Neural progenitor cell (in vitro differentiated cells): ENCODE measurements at regions not wholly inside any gene's neighbourhood (a gene's known extent, or its start where the extent isn't known, plus 50 kb on each side); places are given as distances from the start of the nearest gene placed in this dataset.
A peak's percentile ranks its signal among the peaks of the same experiment; 100 is the strongest.

Source experiments
- DNase-seq: peaks from one replicate; pipeline ENCODE4 v3.0.0-alpha.2; 2016; ENCODE audit warnings: low spot score
- H2AFZ ChIP-seq: fragments of 200-600 bp; sonication (generic); replicated peaks from 2 replicates; pipeline ENCODE4 v1.6.1; 2016; ENCODE audit warnings: antibody characterized with exemption
- H3F3A ChIP-seq: fragments of 200-600 bp; sonication (generic); 2 replicates; pipeline ENCODE4 v1.6.1; 2016; ENCODE audit warnings: antibody characterized with exemption, low read depth
- H3K27ac ChIP-seq: fragments of 200-600 bp; sonication (generic); 2 replicates; pipeline ENCODE4 v1.5.1; 2016; ENCODE audit warnings: mild to moderate bottlenecking
- H3K27me3 ChIP-seq: fragments of 200-600 bp; sonication (generic); 2 replicates; pipeline ENCODE4 v1.6.1; 2016; ENCODE audit warnings: mild to moderate bottlenecking, moderate library complexity
- H3K36me3 ChIP-seq: fragments of 200-600 bp; sonication (generic); 2 replicates; pipeline ENCODE4 v1.5.1; 2016
- H3K4me1 ChIP-seq: fragments of 200-600 bp; sonication (generic); 2 replicates; pipeline ENCODE4 v1.6.1; 2016; ENCODE audit warnings: mixed run types
- H3K4me2 ChIP-seq: fragments of 200-600 bp; sonication (generic); 2 replicates; pipeline ENCODE4 v1.6.1; 2016
- H3K4me3 ChIP-seq: fragments of 200-600 bp; sonication (generic); 2 replicates; pipeline ENCODE4 v1.5.1; 2016
- H3K79me2 ChIP-seq: fragments of 200-600 bp; sonication (generic); 2 replicates; pipeline ENCODE4 v1.6.1; 2016; ENCODE audit warnings: low read depth
- H3K9ac ChIP-seq: fragments of 200-600 bp; sonication (generic); 2 replicates; pipeline ENCODE4 v1.6.1; 2016
- H3K9me3 ChIP-seq: fragments of 200-600 bp; sonication (generic); 2 replicates; pipeline ENCODE4 v1.5.1; 2016; ENCODE audit warnings: low read depth
- H4K20me1 ChIP-seq: fragments of 200-600 bp; sonication (generic); 2 replicates; pipeline ENCODE4 v1.6.1; 2016; ENCODE audit warnings: low read depth
- H3K27ac Mint-ChIP-seq: 3 replicates; pipeline ENCODE4 v1.8.0; 2021; ENCODE audit warnings: mixed read lengths
- H3K27me3 Mint-ChIP-seq: 2 replicates; pipeline ENCODE4 v1.8.0; 2022; ENCODE audit warnings: low read depth, mild to moderate bottlenecking, inconsistent platforms, moderate library complexity, mixed read lengths; ENCODE audit not compliant: insufficient read depth
- H3K36me3 Mint-ChIP-seq: 3 replicates; pipeline ENCODE4 v1.8.0; 2021; ENCODE audit warnings: mixed read lengths
- H3K4me1 Mint-ChIP-seq: 3 replicates; pipeline ENCODE4 v1.8.0; 2021; ENCODE audit warnings: mixed read lengths
- H3K4me3 Mint-ChIP-seq: 3 replicates; pipeline ENCODE4 v1.8.0; 2021; ENCODE audit warnings: mild to moderate bottlenecking, moderate library complexity, mixed read lengths
- H3K9me3 Mint-ChIP-seq: 3 replicates; pipeline ENCODE4 v1.8.0; 2020; ENCODE audit warnings: mixed read lengths
- EZH2 ChIP-seq: fragments of 200-600 bp; sonication (generic); IDR thresholded peaks from 2 replicates; pipeline ENCODE4 v1.6.1; 2017; ENCODE audit warnings: antibody characterized with exemption, mild to moderate bottlenecking, moderate library complexity
- EZH2phosphoT487 ChIP-seq: fragments of 200-600 bp; sonication (generic); IDR thresholded peaks from 2 replicates; pipeline ENCODE4 v1.6.1; 2017; ENCODE audit warnings: antibody characterized with exemption
- TF ChIP-seq, protein P1 (sequence below): fragments of 200-600 bp; sonication (generic); IDR thresholded peaks from 2 replicates; pipeline ENCODE4 v1.5.1; 2017; ENCODE audit warnings: antibody characterized with exemption, mild to moderate bottlenecking

DNA sequence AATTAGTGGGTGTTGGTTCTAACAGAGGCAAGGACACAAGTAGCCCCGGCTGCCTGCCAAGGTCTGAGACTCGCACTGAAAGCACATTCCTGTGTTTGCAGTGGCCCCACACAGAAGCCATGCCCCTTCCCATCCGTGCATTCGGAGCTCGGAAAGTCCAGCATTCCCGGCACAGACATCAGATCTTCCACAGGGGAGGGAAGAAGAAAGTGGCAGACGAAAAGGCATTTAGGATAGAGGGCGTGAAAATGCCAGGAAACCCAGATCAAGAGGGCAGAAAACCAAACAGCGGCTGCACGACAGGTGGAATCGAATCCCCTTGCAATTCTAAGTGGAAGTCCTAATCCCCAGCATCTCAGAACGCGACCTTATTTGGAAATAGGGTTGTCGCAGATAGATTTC lies 105.5 kb upstream of the ASB18 start:
- peak overlapping the region; percentile 24 for H3K4me2 ChIP-seq

DNA sequence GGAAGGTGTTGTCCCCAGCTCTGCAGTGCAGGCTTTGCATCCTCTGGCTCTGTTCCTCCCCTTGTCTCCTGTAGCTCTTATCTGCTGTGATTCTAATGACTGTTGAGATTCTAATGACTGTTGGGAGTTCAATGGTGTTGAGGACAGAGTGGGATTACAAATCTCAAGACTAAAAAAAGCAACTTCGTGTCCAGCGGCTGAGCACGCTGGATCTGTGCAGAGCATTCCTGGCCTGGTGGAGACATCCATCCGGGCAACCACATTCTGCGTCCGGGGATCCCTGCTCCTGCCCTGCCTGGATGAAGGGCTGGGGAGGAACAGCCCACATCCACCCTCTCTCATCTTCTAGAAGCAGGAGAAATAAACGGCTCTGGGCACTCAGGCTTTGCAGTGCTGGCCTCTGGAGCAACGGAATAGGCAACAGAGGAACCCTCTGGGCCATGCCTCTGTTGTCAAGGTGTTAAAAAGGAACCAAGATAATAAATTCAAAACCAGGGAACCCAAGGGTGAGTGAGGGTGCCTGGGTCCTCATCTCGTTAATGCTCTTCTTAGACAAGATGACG lies 106.7 kb upstream of the ASB18 start:
- Histone ChIP-seq H3F3A (no peaks in the 10 kb centered on the region), H3K27ac (no peak overlapping the region), H3K9ac (no peak overlapping the region), H3K4me3 (no peak overlapping the region), H3K36me3 (no peaks in the 10 kb centered on the region), H4K20me1 (no peaks in the 10 kb centered on the region), H3K9me3 (no peaks in the 10 kb centered on the region), H2AFZ (no peak overlapping the region), H3K4me1 (peaks cover 10% of the 10 kb centered on the region), H3K79me2 (no peaks in the 10 kb centered on the region), H3K27me3 (no peaks in the 10 kb centered on the region), H3K4me2 (no peak overlapping the region)
- no peak for DNase-seq
- Mint-ChIP-seq H3K4me3 (no peak overlapping the region), H3K36me3 (no peaks in the 10 kb centered on the region), H3K4me1 (peaks cover 18% of the 10 kb centered on the region), H3K9me3 (peaks cover 2% of the 10 kb centered on the region), H3K27me3 (no peaks in the 10 kb centered on the region), H3K27ac (peak overlapping the region; percentile 9)
- TF ChIP-seq EZH2phosphoT487, result no peak
- no peak for TF ChIP-seq EZH2
- TF ChIP-seq, protein P1, sequence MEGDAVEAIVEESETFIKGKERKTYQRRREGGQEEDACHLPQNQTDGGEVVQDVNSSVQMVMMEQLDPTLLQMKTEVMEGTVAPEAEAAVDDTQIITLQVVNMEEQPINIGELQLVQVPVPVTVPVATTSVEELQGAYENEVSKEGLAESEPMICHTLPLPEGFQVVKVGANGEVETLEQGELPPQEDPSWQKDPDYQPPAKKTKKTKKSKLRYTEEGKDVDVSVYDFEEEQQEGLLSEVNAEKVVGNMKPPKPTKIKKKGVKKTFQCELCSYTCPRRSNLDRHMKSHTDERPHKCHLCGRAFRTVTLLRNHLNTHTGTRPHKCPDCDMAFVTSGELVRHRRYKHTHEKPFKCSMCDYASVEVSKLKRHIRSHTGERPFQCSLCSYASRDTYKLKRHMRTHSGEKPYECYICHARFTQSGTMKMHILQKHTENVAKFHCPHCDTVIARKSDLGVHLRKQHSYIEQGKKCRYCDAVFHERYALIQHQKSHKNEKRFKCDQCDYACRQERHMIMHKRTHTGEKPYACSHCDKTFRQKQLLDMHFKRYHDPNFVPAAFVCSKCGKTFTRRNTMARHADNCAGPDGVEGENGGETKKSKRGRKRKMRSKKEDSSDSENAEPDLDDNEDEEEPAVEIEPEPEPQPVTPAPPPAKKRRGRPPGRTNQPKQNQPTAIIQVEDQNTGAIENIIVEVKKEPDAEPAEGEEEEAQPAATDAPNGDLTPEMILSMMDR, result no peak

More for the DNA sequence above, 105.5 kb upstream of the ASB18 start:
- H2AFZ ChIP-seq, result peak overlapping the region; percentile 61
- no peaks in the 10 kb centered on the region for H3K79me2 ChIP-seq
- peaks cover 10% of the 10 kb centered on the region for H3K4me1 ChIP-seq
- H3K4me3 Mint-ChIP-seq, result no peak overlapping the region
- no peaks in the 10 kb centered on the region for H3K36me3 Mint-ChIP-seq
- no peak for TF ChIP-seq EZH2phosphoT487
- TF ChIP-seq, protein P1, result no peak
- TF ChIP-seq EZH2, result no peak
- no peaks in the 10 kb centered on the region for H3K27me3 ChIP-seq
- no peaks in the 10 kb centered on the region for H3F3A ChIP-seq
- peaks cover 2% of the 10 kb centered on the region for H3K27me3 Mint-ChIP-seq
- no peaks in the 10 kb centered on the region for H3K9me3 ChIP-seq
- H3K4me1 Mint-ChIP-seq, result peaks cover 18% of the 10 kb centered on the region
- no peaks in the 10 kb centered on the region for H3K36me3 ChIP-seq
- peak; percentile 29 for DNase-seq
- H3K27ac Mint-ChIP-seq, result peak overlapping the region; percentile 61
- no peak overlapping the region for H3K9ac ChIP-seq
- no peaks in the 10 kb centered on the region for H4K20me1 ChIP-seq
- peaks cover 2% of the 10 kb centered on the region for H3K9me3 Mint-ChIP-seq
- no peak overlapping the region for H3K4me3 ChIP-seq
- H3K27ac ChIP-seq, result no peak overlapping the region

DNA sequence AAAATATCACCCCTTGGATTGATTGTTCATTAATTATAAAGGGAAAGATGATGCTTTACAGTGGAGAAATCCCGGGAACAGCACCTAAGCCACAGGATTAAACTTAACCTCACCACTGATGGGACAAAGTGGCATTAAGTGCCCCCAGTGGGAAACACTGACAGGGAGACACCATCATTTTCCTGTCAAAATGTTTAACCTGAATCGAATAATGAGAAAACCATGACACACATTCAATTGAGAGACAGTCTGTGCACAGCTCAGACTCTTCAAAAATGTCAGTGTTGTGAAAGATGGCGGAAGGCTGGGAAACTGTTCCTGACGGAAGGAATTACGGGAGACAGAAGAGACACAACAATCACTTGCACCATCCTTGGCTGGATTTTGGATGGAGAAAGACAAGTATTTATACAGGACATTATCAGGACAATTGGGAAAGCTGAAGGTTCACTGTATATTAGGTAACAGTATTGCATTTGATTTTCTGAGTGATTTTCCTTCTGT lies 111.8 kb upstream of the ASB18 start:
- no peak overlapping the region for H2AFZ ChIP-seq
- no peaks in the 10 kb centered on the region for H4K20me1 ChIP-seq
- H3K4me3 ChIP-seq, result no peak overlapping the region
- TF ChIP-seq EZH2, result no peak
- no peak for TF ChIP-seq EZH2phosphoT487
- H3K9ac ChIP-seq, result no peak overlapping the region
- H3K9me3 ChIP-seq, result no peaks in the 10 kb centered on the region
- no peak overlapping the region for H3K4me2 ChIP-seq
- Mint-ChIP-seq H3K27ac (no peak overlapping the region), H3K27me3 (no peaks in the 10 kb centered on the region), H3K36me3 (no peaks in the 10 kb centered on the region), H3K9me3 (peaks cover 4% of the 10 kb centered on the region), H3K4me3 (no peak overlapping the region), H3K4me1 (peaks cover 1% of the 10 kb centered on the region)
- no peak for DNase-seq
- no peaks in the 10 kb centered on the region for H3K4me1 ChIP-seq
- no peaks in the 10 kb centered on the region for H3F3A ChIP-seq
- H3K27me3 ChIP-seq, result no peaks in the 10 kb centered on the region
- H3K79me2 ChIP-seq, result no peaks in the 10 kb centered on the region
- H3K27ac ChIP-seq, result no peak overlapping the region
- H3K36me3 ChIP-seq, result no peaks in the 10 kb centered on the region

DNA sequence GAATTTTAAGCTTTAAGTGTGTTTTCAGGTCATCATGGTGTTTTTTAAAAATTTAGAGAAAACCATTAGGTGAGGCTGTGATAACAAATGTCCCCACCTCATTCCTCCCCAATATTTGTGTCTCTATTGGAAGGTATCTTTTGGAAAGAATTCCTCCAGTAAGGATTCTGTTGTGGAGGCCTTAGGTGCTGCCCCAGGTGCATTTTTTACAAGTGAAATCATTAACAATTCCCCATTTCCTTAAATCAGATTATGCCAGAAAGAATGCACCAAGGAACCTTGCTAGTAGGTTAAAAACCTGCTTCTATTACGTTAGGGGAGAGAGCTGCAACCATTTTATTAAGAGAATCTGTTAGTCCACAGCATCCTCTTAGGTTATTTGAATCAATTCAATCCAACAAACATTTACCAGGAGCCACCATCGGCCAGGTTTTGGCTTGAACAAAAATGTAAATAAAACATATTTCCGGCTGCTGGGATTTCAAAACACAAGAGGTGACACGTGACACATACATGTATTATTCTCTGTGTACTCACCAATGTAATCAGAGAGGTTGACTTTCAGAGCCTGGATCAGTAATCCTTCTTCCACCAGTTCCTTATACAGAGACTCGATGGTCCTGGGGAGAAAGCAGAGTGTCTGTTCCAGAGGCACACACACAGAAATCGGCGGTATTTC lies 112.5 kb upstream of the ASB18 start:
- no peak for TF ChIP-seq EZH2phosphoT487
- TF ChIP-seq, protein P1, result no peak
- no peak for TF ChIP-seq EZH2
- Mint-ChIP-seq H3K9me3 (peaks cover 4% of the 10 kb centered on the region), H3K27ac (no peak overlapping the region), H3K36me3 (no peaks in the 10 kb centered on the region), H3K27me3 (no peaks in the 10 kb centered on the region), H3K4me1 (no peaks in the 10 kb centered on the region), H3K4me3 (no peak overlapping the region)
- Histone ChIP-seq H3K4me2 (no peak overlapping the region), H3K27ac (no peak overlapping the region), H3K27me3 (no peaks in the 10 kb centered on the region), H3K9me3 (no peaks in the 10 kb centered on the region), H3K4me3 (no peak overlapping the region), H4K20me1 (no peaks in the 10 kb centered on the region), H3K79me2 (no peaks in the 10 kb centered on the region), H3K9ac (no peak overlapping the region), H3K4me1 (no peaks in the 10 kb centered on the region), H2AFZ (no peak overlapping the region), H3F3A (no peaks in the 10 kb centered on the region), H3K36me3 (no peaks in the 10 kb centered on the region)
- no peak for DNase-seq
